Hepatocyte (in vitro differentiated cells): ENCODE measurements at regions not wholly inside any gene's neighbourhood (a gene's known extent, or its start where the extent isn't known, plus 50 kb on each side); places are given as distances from the start of the nearest gene placed in this dataset.

ENCODE experiments used
- CTCF ChIP-seq: fragments of 200-600 bp; sonication (generic); IDR thresholded peaks from 2 replicates; pipeline ENCODE4 v1.5.1; 2016; ENCODE audit warnings: antibody characterized with exemption, mild to moderate bottlenecking; ENCODE audit not compliant: poor library complexity
- EZH2 ChIP-seq: fragments of 200-600 bp; sonication (generic); IDR thresholded peaks from 2 replicates; pipeline ENCODE4 v1.6.1; 2016; ENCODE audit warnings: antibody characterized with exemption, mild to moderate bottlenecking, borderline replicate concordance
- EZH2phosphoT487 ChIP-seq: fragments of 200-600 bp; sonication (generic); IDR thresholded peaks from one replicate; pipeline ENCODE4 v1.6.1; 2018; ENCODE audit warnings: antibody characterized with exemption, mild to moderate bottlenecking, low read depth, moderate library complexity; ENCODE audit not compliant: unreplicated experiment, severe bottlenecking

GRCh38 chr10:94186722-94187121 is 176.0 kb downstream of the NOC3L start:
- no peak for TF ChIP-seq CTCF
- no peak for TF ChIP-seq EZH2phosphoT487
- TF ChIP-seq EZH2: no peak
